GM18867 (cell line): ENCODE measurements at regions not wholly inside any gene's neighbourhood (a gene's known extent, or its start where the extent isn't known, plus 50 kb on each side); places are given as distances from the start of the nearest gene placed in this dataset.
A peak's percentile ranks its signal among the peaks of the same experiment; 100 is the strongest.
"Not testable (repeated sequence)": the region's sequence is repeated elsewhere in the genome, so short reads cannot be mapped to it uniquely, and the experiment has no call there.

Experiments used
- ATAC-seq: cut with Tn5 transposase; IDR thresholded peaks from one replicate; pipeline ENCODE4 v1.9.1; 2021; ENCODE audit warnings: mild to moderate bottlenecking, moderate library complexity; ENCODE audit not compliant: unreplicated experiment

DNA sequence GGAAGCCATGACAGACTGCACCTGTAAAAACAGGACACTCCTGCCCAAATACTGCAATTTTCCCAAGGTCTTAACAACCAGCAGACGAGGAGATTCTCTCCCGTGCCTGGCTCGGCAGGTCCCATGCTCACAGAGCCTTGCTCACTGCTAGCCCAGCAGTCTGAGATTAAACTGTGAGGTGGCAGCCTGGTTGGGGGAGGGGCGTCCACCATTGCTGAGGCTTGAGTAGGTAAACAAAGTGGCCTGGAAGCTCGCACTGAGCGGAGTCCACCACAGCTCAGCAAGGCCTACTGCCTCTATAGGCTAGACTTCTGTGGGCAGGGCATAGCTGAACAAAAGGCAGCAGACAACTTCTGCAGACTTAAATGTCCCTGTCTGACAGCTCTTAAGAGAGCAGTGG lies 80.3 kb downstream of the ANXA5 start:
- not testable (repeated sequence) for ATAC-seq

- no peak for ATAC-seq
Observed at GRCh38 chr4:121614101-121614500, 82.7 kb downstream of the ANXA5 start.

GRCh38 chr4:121599049-121599448 lies 97.7 kb downstream of the ANXA5 start:
- ATAC-seq, result no peak

DNA sequence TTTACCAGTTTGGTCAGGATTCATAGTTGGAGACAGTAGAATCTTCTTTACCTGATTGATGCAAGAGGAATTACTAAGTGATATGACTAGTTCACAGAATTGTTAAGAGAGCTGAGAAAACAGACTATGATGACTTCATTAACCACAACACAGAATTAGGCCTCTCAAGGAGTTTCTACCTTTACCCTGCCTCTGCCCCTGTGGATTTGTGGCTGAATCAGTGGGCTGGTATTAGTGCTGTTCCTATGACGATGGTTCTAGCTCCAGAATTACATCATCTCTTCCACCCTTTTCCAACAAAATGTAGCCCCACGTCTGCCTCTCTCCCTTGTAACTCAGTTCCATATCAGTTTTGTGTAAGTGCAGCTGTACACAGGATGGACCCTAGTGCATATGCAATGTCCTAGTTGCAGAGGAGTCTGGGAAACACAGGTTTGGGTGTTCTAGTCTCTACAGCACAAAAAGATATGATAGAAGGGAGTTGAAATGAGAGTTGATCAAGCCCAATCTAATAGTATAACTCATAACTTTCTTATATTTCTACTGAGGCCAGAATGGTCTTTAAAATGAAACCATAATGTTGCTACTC lies 99.3 kb downstream of the ANXA5 start:
- peak; percentile 69 for ATAC-seq

GRCh38 chr4:121594796-121595526 lies 101.8 kb downstream of the ANXA5 start:
- ATAC-seq, result no peak

DNA sequence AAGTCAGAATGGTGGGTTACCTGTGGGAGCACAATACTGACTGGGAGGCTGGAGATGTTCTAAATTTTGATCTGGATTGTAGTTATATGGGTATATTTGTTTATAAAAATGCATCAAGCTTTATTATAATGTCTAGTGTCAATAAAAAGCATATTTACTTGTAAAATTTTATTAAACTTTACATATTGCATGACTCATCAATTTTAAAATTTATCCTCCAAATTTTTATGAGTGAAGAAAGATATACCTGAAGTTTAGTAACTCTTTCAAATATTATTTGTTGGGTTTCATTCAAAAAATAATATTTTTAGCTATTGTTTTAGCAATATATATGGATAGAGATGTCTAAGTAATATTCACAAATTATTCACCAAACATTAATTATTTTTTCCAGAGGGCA lies 103.0 kb downstream of the ANXA5 start:
- no peak for ATAC-seq

- ATAC-seq, result not testable (repeated sequence)
Observed at GRCh38 chr4:121592257-121592656, 104.5 kb downstream of the ANXA5 start.

- ATAC-seq, result no peak
Observed at GRCh38 chr4:121584836-121585235, 111.9 kb downstream of the ANXA5 start.

DNA sequence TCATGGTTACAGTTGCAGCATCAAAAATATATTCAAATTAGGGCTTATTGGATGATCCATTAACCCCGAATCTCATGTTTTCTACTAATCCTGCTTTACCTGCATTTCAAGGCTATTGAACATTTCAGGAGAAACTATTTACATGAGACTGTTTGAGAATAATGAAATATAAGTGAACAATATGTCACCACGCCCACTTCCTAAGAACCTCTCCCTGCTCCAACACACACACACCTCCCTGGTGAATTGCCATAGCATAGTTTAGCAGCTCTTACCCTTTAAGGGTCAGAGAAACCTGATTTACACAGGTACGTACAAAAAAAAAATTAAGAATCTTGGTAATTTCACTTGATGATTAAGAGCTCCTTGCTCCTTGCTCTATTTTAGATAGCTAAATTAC lies 113.4 kb downstream of the ANXA5 start:
- ATAC-seq, result no peak

DNA sequence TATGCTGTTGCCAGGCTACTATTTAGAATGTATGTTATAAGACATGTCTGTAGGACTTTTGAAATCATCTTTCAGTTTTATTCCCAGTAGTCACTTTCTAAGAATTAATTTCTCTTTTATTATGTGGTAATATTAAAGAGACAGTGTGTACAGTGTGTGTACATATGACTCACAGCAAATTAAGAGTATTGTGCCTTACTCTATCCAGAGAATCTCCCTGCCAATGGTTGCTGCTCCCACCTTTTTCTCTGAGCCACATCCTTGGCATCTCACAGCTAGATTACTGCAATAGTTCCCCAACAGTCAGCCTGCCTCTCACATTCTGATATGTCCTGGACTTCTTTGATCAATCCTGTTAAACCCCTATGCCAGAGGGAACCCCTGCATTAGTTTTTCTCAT lies 114.5 kb downstream of the ANXA5 start:
- ATAC-seq, result no peak

DNA sequence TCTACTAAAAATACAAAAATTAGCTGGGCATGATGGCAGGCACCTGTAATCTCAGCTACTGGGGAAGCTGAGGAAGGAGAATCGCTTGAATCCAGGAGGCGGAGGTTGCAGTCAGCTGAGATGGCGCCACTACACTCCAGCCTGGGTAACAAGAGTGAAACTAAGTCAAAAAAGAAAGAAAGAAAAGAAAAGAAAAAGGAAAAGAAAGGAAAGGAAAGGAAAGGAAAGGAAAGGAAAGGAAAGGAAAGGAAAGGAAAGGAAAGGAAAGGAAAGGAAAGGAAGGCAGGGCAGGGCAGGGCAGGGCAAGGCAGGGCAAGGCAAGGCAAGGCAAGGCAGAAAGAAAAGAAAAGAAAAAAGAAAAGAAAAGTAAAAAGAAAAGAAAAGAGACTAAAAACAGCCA lies 121.4 kb downstream of the ANXA5 start:
- not testable (repeated sequence) for ATAC-seq

DNA sequence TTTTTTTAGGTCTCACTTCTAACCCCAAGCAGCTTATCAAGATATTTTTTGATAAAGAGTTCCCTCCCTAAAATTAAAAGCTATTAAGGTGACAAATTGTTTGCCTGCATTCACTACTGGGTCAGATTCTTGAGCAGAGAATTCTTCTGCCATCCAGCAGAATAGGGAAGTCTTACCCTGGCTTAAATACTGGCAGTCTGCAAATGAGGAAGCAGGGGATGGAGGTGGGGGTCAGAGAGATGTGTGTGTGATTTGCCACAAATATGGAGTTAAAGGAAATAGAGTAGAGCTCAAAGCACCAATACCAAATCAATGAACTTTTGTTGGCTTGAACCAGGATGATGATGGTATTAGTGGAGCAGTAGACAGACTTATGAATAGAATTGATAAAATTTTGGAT lies 122.2 kb downstream of the ANXA5 start:
- ATAC-seq, result no peak

- no peak for ATAC-seq
Observed at GRCh38 chr4:121567748-121568147, 129.0 kb downstream of the ANXA5 start.

GRCh38 chr4:121564840-121565375 lies 131.9 kb downstream of the ANXA5 start:
- no peak for ATAC-seq

DNA sequence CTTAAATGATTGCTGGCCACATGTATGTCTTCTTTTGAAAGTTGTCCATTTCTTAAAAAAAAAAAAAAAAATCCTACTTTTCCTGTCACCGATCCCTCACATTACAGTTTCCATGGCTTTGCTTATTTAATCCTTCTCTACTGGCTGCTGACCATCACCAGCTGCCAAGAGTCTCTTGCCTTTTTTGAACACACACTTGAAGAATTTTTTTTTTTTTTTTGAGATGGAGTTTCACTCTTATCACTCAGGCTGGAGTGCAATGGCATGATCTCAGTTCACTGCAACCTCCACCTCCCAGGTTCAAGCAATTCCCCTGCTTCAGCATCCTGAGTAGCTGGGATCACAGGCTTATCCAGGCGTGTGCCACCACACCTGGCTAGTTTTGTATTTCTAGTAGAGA lies 134.0 kb downstream of the ANXA5 start:
- no peak for ATAC-seq

GRCh38 chr4:121555315-121556107 lies 141.3 kb downstream of the ANXA5 start:
- ATAC-seq, result no peak

DNA sequence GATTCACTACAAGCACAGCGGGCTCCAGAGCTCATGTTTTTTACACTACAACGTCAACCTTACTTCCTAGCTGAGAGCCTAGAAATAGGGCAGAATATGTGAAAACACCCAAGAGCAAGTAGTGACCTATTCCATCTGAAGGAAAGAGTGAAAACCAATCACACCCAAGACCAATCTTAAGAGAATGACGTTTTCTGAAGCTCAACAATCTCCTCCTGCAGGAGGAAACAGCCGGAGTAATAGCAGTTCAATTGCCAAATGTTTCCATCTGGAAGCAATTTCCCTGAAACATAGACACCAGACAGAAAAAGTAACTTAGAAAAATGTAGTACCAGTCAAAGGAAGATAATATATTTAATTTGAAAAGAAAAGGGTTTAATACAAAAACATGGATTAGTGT lies 142.4 kb downstream of the ANXA5 start:
- ATAC-seq, result no peak

DNA sequence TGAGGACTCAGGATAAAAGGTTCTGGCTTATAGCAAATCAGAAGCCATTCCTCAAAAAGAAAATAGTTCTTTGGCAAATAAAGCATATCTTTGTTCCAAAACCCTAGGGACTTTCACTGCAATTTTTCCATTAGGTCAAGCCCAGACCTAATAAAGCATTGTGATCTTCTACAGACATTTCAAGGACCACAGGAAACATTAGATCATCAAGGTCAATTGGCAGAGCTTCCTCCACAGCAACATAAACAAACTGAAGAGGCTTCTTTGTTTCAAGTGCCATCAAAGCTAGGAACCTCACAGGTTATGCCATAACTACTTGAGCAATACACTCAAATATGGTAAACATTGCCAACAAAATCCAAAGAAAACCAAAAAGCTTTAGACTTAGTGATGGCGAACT lies 144.9 kb downstream of the ANXA5 start:
- ATAC-seq, result no peak

DNA sequence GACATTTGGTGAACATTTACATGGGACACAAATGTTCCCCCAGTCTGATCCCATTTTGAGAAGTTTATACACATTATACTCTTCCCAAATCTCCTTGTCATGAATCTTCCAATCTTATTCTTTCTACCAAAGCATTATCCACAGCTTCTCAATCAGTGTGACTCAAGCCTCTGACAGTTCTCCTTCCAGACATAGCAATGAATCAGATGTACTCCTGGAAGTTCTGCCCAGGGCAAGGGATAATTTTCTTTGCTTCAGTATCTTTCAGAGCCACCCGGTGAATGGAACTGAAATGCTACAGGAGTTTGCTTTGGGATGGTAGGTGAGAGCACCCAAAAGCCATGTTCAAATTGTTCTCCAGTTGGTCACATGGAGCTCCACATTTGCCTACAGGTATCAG lies 145.5 kb downstream of the ANXA5 start:
- no peak for ATAC-seq

- no peak for ATAC-seq
Observed at GRCh38 chr4:121541696-121542095, 155.1 kb downstream of the ANXA5 start.

- no peak for ATAC-seq
Observed at GRCh38 chr4:121535351-121535750, 154.5 kb upstream of the QRFPR start.

GRCh38 chr4:121534187-121534586 lies 153.4 kb upstream of the QRFPR start:
- no peak for ATAC-seq
